SKM-1 (cell line): ENCODE measurements at regions not wholly inside any gene's neighbourhood (a gene's known extent, or its start where the extent isn't known, plus 50 kb on each side); places are given as distances from the start of the nearest gene placed in this dataset.

ENCODE experiments used
- DNase-seq: peaks from one replicate; lab custom pipeline; 2025; ENCODE audit not compliant: unreplicated experiment; lab: John Stamatoyannopoulos, UW

DNA sequence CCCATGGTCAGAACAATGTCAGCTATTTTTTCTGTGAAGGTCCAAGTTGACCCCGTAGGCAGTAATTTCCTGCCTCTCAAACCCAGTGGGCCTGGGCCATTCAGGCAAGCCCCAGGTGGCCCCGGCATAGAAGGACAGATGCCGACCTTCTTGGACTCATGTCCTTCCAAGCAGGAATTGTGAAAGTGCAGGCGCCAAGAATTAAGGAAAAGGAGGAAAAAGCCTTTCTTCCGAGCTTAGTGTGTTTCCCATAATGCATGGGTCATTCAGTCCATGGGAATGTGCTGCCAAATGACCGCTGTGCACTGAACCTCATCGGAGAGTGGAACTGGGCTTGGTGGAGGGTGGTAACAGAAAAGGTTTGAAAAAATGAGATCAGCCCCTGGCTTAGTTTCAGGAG is 196.5 kb upstream of the HS3ST1 start:
- DNase-seq, result no peak

DNA sequence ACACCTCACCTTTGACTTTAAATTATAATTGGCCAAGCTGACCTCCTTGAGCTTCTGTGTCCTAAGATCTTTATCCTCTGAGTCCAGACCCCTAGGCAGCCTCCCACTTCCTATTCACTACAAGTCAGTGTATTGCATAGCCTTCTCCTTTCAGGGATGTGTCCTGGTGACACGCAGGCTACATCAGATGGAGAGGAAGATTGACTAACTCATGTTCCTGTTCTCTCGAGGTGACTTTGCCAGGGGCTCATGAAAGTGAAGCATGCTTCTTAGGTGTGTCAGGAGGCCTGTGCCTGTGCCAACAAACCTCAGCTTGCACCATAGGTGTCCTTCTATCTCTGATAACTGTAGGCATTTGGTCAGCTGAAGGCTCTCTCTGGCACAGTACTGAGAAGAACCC is 195.7 kb upstream of the HS3ST1 start:
- DNase-seq, result no peak

DNA sequence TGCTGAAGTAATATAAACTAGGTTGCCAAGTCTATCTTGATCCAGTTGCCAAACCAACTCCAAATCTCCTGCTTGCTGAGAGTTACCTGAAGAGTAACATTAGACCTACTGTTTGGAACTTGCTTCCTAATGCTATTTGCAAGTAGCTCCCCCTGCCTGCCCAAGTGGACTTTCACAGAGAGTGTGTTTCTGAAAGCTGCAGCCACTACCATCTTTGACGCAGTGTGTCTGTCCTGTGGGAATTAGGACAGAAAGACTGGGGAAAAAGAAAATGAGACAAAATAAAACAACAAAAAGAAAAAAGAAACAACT is 195.0 kb upstream of the HS3ST1 start:
- no peak for DNase-seq

DNA sequence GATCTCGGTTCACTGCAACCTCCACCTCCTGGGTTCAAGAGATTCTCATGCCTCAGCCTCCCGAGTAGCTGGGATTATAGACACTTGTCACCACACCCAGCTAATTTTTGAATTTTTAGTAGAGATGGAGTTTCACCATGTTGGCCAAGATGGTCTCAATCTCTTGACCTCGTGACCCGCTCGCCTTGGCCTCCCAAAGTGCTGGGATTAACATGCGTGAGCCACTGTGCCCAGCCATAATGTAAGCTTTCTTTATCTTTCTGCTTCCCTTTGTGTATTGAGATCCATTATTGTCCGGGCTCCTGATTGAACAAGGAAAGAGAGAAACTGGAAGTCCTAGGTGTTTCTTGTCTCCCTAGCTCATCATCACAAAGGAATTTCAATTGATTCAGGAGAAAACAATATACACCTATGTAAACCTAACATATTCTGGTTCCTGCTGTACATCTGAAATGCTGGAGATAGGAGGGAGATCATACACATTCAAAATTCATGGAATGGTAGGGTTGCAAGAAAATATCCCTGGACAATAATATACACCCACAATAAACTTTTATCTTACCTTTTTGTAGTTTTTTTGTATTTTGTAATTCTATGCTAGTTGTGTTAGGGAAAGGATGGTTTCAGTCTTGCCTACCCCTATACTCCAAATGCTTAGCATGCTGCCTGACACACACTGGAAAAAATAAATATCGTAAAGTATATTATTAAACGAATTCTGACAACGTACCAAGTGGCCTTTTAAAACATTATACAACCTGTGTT is 194.4 kb upstream of the HS3ST1 start:
- no peak for DNase-seq

DNA sequence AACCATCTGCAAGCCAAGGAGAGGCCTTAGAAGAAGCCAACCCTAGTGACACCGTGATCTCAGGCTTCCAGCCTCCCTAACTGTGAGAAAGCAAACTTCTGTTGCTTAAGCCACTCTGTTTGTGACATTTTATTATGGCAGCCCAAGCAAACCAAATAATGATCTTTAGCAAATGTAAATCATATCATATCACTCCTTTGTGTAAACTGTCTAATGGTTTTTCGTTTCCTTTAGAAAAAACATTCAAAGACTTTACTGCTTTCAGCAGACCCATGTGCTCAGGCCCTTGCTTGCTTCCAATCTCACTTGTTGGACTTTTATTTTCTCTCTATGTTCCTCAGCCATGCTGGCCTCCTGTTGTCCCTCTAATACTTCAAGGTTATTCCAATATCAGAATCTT is 192.2 kb upstream of the HS3ST1 start:
- DNase-seq, result no peak

DNA sequence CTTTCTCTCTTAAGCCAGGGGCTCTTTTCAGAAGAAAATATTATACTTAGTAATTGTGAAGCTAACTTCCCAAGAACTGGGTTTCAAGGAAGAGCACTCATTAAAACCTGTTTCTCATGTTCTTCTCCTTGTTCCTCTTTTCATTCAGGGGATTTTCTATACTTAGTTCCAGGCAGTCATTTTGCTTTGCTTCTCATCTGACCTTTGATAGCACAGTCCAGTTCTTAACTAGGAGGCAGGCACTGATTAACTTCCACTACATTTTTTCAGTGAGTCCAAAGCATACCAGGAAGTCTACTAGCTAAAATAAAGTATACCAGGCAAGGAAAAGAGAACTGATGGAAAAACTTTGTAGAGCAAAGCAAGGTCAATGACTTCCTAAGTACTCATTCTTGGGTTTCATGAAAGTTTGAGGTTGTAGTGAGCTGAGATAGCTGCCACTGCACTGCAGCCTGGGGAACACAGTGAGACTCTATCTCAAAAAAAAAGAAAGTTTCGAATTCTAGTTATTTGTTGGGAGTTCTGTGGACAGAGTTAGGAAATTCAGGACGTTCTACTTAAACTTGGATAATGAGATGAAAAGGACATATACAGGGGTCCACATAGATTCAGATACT is 190.1 kb upstream of the HS3ST1 start:
- DNase-seq, result no peak

DNA sequence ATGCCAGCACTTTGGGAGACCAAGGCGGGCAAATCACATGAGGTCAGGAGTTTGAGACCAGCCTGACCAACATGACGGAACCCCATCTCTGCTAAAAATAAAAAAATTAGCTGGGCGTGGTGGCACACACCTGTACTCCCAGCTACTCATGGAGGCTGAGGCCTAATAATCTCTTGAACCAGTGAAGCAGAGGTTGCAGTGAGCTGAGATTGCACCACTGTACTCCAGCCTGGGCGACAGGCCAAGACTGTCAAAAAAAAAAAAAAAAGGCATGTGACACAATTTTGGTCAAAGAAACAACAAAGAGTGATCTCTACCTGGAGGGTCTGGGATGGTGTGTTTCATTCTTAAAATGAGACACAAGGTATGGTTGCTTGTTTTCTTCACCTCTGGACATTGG is 188.2 kb upstream of the HS3ST1 start:
- DNase-seq, result no peak

DNA sequence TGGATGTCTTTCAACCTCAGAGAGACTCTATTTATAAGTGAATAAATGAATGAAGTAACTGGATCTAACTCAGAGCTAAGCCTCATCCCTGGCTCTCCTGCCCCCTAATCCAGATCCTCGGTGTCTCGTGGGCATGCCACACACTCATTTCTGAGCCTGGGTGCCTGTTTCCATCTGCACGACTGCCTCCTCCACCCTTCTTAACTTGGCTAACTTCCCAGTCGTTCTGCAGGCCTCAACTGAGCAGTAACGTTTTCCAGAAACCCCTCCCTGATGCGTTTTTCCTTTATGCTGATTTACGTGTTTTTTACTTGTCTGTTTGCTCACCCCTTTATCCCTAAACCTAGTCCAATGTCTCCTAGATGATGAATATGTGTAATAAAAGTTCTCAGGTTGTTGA is 186.9 kb upstream of the HS3ST1 start:
- no peak for DNase-seq

DNA sequence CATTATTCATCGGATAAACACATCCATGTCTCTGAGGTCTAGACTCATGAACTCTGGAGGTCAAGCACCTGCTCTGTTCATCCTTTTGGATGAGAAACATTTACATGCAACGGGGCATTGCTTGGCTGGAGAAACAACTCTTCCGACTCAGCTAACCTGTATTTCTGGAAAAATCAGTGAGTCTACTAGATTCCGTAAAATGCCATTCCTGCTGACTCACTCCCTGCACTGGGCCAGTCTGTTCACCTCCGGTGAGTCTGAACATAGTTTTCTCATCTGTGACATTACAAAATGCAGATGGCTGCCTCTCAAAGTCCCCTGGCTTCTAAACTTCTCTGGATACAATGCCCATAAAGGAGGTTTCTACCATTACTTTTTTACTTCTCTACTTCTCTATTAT is 185.7 kb upstream of the HS3ST1 start:
- no peak for DNase-seq

DNA sequence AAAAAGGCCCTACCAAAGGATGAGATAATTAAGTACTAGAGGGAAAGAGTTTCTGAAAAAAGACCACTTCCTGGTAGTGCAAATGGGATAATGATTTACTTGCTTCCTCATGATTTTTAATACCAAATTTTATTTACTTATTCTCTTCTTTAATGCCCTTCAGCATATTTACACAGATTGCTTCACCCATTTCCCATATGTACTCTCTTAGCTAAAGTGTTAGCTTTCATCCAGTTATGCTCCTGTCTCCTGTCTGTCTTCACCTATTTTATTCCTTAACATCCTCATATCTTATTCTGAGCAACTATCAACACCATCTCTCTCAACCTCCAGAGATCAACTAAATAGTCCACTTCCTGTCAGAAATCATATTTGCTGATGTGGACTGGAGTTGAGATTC is 183.2 kb upstream of the HS3ST1 start:
- no peak for DNase-seq

DNA sequence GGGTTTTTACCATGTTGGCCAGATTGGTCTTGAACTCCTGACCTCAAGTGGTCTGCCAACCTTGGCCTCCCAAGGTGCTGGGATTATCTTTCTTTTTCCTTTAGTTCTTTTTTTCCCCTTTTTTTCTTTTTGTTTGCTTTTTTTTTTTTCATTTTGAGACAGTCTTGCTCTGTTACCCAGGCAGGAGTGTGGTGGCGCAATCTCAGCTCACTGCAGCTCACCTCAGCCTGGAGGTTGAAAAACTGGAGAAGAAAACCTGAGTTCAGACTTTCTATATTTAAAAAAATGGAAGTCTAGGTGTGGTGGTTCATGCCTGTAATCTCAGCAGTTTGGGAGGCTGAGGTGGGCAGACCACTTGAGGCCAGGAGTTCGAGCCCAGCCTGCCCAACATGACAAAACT is 181.1 kb upstream of the HS3ST1 start:
- no peak for DNase-seq

DNA sequence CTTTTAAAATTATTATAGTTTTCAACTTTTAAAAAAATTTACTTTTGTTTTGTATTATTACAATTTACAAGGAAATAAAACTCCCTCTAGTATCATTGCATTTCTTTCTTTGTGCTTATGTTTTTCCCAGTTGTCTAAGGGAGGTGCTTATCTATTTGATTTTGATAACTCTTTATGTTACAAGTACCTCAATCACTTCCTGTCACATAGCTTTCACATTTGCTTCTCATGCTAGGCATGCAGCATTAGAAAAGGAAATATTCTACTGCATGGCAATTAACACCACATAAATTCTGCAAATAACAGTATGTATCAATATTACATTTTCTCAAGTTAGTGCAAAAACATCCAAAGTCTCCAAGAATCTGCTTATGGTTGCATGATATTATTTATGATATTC is 180.3 kb upstream of the HS3ST1 start:
- DNase-seq, result no peak

DNA sequence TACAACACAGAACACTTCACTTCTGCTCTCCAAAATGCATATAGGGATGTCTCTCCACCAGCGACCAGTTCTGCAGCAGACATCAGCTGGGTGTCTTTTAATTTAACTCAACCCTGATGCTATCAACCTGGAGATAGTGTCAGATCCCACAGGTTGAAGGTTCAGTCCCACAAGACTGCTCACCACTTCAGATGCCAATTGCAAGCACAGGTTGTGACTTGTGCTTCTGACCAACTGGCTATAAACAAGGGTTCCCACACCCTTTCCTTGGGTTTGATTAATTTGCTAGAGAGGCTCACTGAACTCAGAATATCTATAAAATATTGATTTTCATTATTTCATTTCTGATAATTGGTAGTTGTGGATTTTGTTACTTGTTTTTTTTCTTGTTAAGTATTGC is 177.4 kb upstream of the HS3ST1 start:
- no peak for DNase-seq

DNA sequence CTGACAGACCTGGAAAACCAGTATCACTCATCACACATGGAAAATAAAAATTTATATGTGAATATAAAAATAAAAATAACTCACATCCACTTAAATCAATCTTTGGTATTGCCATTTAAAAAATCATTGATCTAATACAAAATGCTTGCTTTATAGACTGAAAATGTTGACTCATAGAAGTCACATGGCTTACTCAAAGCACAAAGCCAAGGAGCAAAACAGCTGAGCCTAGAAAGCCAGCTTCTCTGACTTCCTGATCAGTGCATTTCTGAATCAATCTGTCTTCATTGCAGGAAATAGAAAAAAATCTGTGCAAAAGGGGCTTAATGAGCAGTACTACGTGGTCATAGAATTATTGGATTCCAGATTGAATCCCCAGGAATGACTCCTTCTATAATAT is 176.9 kb upstream of the HS3ST1 start:
- no peak for DNase-seq

DNA sequence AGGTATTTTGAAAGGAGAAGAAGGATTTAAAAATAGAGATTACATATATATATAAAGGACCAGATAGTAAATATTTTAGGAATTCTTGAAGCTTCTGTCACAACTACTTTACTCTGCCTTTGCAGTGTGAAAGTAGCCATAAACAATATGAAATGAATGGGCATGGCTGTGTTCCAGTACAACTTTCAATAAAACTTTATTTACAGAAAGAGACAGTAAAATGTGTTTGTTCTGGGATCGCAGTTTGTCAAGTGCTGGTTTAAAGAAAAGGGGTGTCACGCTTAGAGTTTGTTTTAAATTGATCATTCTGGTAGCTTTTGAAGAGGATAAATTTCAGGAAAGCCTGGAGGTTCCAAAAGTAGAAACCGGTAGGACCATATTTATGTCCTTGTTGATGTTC is 176.1 kb upstream of the HS3ST1 start:
- no peak for DNase-seq

DNA sequence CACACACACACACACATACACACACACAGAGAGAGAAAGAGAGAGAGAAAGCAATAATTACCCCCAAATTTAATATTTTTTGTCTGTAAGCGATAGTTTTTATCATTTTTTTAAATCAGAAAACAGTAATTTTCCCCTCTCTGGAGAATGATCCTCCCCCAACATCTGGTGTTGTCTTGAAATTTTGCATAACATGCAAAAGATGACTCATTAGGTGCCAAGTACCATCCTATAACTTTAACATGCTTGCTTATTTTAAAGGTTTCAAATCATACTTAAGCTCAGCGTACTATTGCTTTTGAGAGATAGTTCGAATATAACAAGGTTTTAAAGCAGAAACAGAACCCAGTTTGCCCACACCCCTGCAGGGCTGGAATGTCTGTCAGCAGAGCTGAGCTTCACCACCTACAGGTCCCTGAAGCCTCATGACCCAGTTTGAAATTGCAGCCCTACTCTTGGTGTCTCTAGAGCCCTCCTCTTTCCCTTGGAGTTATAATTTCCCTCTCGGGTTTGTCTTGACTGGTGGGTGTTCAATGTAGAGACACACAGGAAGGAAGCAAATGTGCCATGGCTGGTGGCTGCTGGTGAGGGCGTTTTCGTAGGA is 175.0 kb upstream of the HS3ST1 start:
- DNase-seq, result no peak

DNA sequence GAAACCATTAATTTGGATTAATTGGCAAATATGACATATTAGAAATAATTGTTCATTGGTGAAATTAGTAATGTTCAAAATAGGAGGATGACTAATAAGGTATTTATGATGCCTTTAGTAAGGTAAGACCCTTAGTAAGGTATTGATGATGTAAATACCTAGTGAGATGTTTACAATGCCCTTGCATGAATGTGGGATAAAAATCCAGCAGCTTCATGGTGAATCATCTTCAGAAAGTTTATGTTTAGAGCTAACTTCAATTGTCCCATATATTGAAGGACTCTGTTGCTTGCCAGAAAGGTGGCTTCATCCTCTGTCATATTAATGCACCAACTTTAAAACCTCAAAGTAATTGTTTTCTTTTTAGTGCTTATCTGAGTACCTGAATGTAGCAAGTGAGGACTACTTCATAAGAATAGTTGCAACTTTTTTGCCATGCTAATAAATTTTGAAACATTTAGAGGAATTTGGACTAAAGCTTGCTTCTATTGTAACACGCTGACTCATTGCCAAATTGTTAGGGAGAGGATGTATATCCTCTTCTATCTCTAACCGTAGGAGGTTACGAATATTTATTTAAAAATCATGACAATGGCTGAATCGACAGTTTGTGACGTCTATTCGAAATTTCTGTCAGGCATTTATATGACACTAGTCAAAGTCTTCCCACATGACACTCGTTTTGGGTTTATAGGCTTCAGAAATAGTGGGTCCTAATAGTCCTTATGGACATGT is 174.1 kb upstream of the HS3ST1 start:
- no peak for DNase-seq

DNA sequence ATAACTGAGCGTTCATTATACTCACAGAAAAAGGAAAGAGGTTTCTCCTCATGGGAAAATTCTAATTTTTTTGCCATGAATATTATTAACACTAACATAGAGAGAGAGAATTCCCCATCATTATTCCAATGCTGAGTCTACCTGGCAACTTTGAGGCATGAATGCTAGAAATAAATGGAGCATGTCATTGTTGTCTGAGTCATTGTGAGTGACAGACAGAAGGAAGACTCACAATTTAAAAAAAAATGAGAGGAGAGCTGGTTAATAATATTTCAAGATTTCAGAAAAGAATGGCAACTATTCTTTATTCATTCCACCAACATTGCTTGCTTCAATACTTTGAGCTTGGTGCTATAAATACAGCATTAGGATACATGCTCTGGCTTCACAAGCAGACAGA is 170.4 kb upstream of the HS3ST1 start:
- DNase-seq, result no peak

DNA sequence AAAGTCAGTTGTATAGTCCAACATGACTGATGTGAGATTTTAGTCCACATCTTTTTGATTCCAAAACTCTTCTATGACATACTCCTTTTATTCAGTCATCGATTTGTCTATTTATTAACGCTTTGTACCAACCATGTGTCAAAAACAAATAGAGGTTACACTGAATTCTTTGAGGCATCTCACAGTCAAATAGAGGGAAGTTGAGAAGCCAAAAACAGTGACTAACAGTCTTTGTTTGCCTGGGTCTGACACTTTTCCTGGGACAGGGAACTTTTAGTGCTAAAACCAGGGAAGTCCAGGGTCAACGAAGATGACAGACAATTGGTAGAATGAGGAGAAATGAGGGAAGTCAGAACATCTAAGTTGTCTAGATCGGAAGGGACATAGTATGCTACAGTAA is 169.9 kb upstream of the HS3ST1 start:
- no peak for DNase-seq

DNA sequence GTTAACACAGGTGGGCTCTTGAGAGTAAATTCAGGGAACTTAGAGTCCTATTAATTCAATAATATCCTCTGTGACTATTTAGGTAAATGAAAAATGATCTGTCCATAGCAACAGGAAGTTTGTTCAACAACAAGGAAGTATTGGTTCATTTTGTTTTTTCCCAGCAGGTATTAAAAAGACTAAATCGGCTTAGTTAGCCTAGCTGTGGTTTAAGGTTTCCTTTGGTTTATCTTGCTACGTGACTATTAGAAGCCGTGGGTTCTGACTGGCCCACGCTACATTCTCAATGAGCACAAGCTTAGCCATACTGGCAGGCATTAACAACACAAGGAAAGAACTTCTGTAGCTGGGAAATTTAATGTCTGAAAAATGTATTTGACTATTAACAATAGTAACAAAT is 168.8 kb upstream of the HS3ST1 start:
- DNase-seq, result no peak

DNA sequence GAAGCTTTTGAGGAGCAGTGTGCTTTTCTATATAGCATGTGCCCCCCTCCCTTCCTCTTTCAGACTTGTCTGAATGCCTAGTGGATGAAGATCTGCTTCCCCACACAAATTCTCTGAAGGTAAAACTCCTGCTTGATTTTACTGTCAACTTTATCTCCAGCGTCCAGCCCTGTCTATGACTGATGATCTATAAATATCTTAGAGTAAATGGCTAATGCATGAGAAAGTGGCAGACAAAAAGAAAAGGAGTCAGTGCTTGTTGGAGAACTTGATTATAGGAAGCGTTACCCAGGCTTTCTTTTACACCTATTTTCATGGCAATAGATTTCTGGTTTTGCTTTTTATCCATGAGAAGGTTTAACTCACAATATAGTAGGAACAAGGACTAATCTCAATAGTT is 168.3 kb upstream of the HS3ST1 start:
- no peak for DNase-seq

DNA sequence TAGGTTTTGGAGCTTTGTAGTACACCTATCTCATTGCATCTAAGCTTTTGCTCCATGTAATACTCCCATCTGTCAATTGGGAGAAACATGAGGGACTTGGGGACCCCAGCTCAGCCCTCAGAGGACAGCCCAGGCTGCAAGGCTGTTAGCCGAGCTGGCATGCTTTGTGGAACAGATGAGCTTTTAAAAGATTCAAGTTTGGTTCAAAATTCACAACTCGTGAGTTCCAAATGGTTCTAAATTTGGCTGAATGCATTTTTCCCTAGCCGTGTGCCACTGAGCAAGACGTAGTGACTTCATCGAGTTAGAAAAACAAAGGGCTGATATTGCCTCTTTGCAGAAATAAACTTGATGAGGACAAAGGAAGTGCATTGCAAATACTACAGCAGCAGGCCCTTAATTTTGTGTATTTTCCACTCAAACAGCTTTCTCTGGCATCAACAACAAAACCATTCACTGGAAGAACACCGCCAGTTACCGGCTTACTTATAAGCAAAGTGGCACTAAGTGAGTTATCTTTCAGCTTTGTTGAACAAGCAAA is 165.0 kb upstream of the HS3ST1 start:
- DNase-seq, result no peak
